DMS 273 treated with DMSO at 0.1 percent for 48 hours (cell line): ENCODE measurements at regions not wholly inside any gene's neighbourhood (a gene's known extent, or its start where the extent isn't known, plus 50 kb on each side); places are given as distances from the start of the nearest gene placed in this dataset.

Source experiments
- DNase-seq: peaks from one replicate; lab custom pipeline; 2025; lab: John Stamatoyannopoulos, UW

DNA sequence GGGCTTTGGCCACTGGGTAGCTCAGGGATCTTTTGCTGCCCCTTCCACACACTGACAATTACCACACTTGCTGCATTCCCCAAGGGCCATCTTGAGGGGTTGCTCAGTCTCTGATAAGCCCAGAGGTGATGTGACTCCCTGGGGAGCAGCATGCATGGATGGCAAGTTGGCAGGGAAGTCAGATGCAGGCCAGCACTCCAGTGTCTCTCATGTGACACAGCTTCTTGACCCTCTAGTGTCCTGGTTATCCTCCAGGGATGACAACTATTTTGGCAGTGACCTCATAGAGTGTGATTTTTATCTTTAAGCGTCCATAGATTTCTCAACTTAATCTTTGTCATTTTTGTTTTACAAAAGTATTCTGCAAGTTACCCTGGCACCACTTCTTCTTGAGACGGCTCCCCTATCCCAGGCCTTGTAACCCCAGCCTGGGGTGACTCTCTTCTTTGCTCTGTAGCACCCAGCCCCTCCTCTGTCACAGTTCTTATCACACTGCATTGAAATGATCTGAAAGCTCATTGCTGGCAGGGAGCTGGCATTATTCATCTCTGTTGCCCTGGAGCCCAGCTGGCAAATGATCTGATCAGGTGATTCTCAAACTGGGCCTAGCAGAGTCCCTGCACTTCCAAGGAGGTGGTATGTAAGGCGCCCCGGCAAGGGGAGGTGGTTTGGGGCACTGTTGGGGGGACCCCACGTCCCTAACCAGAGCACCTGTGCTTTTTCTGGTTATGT, 72.6 kb downstream of the TENT5C start:
- no peak for DNase-seq

DNA sequence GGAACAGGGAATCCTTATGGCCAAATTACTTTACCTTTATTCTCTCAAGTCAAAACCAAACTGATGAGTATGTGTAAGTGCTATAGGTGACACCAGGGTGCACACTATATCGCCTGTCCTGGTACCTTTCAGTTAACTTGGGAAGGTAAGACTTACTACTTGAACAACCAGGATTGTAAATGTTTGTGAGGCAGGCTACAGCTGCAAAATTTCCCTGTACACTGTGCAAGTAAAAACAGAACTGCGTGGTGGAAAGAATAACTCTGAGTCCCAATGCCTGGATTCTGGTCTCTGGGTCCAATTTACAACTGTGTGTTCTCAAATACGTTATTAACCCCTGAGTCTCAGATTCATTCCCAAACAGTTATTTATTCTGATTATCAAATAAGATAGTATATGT, 73.5 kb downstream of the TENT5C start:
- DNase-seq = no peak

DNA sequence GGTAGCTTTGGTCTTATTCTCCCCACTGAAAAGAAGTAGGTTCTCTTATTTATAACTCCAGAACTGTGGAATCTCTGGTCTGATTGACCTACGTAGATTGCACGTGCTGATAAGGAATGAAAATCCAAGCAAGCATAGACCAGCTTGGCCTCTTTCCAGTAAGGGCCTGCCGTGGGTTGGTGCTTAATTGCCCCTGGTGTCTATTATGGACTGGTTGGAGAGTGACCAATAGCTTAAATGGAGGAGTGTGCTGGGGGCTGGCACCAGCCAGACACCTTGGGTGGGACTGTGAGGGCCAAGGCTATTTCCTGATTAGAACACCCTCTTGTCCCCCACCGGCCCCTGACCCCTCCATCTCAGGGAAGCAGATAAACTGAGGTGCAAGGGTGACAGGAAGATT, 74.0 kb downstream of the TENT5C start:
- DNase-seq = no peak

DNA sequence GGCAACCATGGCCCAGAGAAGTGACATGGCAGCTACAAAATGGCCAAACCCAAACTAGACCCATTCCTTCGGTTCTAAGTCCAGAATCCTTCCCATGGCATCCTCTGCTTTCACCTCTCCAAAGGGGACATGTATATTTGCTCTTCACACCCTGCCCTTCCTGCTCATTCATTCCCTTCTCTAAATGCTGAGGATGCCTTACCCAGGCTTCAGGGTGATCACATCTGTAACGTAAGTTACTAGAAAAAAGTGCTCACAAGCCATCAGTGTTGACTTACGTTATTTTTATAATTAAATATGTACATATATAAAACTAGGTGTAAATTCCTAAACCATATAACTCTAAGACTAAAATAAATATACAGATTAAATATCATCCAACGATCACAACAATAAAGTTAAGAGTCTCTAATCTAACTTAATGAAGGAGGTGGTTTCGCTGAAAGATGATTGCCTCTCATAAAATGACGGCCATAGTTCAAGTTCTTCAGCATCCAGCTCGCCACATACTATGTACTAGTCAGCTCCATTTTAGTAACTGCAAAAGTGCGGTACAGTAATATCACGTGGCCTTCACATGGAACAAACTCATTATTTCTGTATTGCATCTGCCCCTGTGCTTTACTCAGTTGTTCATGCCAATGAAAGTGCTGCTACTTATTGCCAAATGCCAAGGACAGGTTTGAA, 74.6 kb downstream of the TENT5C start:
- no peak for DNase-seq

DNA sequence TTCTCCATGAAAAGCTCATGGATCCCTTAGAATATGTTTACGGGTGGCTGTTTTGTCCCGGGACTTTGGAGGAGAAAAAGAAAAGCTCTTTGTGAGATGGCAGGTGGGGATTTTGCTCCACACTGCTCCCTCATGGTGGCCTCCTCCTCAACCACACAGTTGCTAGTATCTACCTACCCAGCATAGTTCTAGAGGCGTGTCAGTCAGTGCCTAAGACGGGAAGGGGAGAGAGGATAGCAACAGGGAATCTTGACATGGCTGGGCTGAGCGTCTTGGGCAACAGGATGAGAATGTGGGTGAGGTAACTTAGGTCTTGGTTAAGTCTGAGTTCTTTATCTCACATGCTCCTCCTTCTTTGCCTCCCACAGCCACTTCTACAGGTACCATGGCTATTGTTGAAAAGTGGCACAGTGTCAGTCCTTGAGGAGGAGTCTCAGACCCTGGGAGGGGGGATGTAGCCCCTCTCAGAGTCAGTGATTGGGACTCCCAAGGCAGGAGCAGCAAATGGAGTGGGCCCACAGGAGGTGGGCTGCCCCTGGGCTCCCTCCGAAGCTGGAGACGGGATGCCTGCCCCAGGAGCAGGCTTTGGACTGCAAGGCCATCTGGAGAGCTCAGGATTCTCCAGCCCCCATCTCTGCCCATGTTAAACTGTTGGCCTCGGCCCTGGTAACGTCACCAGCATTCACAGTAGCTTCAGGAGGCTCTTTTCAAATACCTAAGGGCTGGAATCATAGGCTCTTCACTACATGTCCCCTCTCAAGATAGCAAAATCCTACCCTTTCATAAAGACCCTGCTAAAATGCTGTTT, 75.4 kb downstream of the TENT5C start:
- no peak for DNase-seq

DNA sequence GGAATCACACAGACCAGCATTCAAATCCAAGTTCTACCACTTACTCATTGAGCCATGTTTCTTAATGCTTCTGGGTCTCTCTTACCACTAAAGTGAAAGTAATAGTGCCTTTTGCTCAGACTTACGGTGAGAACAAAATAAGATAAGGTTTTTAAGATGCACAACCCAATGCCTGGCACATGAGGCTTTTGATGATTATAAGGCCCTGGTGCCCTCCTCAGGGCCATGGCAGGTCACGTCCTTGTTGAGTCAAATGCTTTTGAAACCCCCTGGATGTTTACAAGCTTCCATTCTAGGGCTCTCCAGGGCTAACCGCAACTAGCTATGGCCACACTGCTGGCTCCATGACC, 76.0 kb downstream of the TENT5C start:
- no peak for DNase-seq

DNA sequence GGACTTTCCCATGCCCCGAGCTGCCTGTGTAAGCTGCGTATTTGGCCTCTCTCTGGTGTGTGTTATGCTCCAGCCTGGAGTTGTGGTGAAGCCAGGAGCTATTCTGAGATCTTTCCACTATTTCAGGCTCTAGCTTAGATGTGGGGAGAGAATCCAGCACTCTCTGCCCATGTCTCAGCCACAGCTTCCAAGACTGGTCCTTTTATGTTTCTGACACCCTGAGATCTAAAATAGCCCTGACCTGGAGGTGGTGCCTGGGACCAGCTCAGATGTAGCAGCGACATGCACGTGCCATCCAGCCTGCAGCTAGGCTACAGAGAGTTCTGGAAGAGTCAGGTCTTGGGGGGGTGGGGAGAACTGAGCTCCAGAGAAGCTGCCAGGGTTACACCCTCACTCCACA, 76.5 kb downstream of the TENT5C start:
- DNase-seq = no peak

DNA sequence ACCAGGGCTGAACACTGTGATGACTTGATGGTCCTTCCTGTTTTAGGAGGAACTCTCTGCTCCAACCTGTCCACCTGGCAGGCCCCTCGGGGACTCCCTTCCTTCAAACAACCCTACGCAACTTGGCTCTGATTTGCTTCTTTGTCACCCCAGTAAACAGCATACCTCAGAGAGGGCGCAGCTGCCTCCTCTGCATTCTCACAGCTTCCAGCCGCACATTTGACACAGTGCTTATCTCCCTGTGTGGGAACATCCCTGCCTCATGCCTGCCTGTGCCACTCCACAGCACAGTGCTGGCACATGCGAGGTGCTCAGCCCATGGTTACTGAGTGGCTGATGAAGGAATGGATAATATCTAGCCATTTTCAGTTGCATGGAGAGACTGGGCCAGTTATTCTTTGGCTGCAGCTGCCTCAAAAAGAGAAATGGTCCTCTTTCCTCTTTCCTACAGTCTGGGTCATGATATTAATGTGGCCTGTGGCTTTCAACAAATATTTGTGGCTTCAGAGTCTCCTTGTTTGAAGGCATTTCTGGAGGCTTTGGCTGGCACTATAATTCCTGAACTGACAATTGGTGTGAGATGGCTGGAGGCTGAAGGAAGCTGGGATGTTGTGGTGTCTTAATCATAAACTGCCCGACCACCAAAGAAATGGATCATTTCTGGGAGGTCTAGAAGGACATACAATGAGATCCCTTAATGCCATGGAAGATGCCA, 77.9 kb downstream of the TENT5C start:
- no peak for DNase-seq

DNA sequence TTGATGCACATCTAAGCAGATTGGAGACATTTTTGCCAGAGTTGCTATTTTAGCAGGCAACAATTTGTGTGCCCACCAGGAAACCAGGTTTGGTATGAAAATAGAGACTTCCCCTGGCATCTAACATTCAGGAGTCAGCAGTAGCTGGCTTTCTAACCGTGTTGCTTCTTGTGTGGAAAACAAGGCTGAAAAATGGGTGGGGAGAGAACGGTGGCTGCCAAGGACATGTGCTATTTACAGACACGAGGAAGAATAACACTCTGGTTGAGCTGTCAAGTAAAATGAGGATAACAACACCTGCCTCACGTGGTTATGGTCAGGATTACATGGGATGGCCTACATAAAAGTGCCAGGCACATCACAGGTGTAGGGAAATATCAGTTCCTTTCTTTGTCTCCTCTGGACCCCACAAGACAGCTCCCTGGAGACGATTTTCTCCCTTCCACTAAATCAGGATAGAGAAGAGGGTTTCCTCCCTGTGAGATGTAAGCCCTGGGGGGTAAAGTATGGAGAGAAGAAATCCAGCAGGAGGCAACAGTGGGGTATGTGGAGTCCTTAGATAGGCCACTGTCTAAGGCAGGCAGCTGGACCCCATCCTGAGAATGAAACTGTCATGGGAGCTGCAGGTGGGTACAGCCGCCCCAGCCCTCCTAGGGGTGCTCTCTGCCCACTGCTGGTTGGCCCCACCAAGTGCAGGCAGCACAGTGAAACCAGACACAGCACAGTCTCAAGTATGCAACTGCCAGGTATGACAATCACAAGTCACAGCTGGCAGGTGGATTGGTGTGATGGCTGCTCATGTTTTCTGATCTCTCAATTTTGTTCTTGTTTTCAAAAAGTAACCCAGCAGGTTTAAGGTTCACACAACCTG, 80.3 kb downstream of the TENT5C start:
- no peak for DNase-seq

DNA sequence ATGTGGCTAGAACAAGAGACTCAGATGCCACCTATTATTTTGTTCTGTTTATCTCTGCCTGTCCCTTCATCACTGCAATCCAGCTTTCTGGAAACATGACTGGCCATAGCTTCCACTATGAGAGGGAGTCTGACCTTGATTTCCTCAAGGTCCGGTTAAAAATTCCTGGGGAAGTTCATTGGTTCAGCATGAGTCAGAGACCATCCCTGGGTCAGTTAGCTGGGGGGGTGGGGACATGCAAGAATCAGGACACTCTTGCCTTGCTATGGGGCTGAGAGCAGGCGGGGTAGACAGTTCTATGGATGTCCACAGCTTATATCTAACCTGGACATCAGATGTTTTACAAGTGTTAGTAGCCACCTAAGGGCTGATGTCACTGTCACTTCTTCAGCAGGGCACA, 81.1 kb downstream of the TENT5C start:
- DNase-seq = no peak

DNA sequence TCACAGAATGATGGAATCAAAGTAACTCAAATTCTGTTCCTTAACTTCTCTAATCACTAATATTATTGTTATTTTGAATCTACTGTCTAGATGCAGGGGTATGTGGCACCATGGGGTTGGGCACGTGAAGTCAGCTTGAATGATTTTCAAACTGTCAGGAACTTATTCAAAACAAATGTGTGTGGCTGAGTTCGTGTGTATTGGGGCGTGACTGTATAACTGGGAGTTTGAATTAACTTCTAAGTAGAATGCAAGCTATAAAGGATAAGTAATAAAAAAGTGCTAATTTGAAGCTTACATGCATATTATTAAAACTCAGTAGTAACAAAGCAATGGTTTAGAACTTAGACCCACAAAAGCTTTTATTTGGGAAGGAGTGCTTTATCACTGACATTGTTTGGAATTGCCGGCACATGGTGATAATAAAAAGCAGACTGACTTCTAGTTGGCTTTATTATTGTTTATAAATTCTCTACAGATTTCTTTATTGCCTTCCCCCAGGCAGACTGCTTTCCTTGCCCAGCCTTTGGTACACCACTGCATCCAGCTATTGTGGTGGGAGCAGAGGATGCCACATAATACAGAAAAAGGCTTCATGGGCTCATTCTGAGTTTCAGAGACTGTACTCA, 84.3 kb downstream of the TENT5C start:
- no peak for DNase-seq

DNA sequence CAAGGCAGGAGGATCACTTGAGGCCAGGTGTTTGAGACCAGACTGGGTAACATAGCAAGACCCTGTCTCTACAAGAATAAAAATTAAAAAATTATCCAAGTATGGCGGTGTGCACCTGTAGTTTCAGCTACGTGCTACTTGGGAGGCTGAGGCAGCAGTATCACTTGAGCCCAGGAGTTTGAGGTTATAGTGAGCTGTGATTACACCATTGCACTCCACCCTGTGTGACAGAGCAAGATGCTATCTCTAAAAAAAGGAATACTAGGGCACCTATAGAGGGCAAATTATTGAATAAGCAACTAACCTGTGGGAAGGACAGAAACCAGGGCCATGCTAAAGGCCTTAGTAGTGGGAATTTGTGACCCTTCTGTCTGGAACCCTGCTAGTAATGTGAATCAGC, 86.1 kb downstream of the TENT5C start:
- DNase-seq = no peak

DNA sequence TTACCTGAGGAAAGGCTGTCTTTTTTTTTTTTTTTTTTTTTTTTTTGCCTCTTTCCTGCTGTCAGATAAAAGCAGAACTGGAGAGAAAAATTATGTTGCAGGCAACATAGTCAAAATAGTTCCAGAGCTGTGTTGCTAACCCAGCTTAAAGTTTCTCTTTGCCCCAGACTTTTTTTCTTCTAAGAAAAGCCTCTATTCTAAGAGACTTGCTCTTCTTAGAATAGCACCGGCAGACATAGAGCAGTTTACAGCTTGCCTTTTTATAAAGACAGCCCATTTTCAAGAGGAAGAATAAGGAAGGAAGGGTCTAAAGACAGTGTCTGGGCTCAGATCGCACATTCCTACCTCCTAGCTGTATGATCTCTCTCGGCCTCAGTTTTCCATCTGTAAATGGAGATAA, 88.7 kb downstream of the TENT5C start:
- DNase-seq = no peak

DNA sequence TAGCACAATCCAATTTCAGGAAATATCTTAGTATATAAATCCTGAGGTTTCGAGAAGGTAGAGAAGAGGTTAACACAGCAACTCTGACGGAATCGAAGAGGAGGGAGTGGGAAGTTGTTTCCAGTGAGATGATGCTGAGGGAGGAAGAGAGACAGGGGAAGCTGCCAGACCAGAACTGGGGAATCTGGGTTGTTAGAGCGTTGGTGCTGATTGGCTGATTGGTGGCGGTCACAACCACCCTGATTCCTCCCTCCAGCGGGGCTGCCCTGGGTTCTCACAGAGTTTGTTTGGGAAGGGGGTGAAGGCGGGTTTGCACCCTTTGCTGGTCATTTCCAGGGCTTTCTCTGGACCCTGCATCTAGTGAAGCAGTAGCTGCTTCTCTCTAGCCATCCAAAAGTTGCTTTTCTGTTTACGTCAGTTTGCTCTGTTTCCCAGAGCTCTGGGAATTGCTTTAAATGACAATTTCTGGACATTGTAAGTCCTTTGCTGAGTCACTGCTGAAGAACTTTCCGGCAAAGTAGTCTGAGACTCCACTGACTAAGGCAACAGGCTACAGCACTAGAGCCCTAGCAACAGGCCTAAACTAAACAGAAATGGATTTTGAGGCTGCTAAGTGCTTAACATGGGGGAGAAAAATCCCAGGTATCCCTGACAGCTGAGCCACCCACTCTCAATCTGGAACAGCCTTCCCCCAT, 90.1 kb downstream of the TENT5C start:
- DNase-seq = no peak

DNA sequence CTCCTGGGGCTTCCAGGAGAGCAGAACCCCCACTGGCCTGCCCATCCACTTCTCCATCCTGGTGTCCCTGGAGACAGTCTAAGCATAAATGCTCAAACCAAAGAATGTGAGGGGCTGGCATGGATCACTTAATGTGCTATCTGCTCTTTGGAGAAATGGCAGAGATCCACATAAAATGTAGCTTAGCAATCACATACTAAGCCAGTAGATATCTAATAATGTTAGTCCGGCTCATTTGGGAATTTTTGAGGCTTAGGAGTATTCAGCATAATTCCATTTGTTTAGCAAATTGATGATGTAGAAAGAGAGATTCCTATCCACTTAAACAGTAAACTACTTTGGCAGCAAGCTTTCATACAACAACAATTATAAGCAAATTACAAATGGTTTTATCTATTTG, 90.7 kb downstream of the TENT5C start:
- no peak for DNase-seq

DNA sequence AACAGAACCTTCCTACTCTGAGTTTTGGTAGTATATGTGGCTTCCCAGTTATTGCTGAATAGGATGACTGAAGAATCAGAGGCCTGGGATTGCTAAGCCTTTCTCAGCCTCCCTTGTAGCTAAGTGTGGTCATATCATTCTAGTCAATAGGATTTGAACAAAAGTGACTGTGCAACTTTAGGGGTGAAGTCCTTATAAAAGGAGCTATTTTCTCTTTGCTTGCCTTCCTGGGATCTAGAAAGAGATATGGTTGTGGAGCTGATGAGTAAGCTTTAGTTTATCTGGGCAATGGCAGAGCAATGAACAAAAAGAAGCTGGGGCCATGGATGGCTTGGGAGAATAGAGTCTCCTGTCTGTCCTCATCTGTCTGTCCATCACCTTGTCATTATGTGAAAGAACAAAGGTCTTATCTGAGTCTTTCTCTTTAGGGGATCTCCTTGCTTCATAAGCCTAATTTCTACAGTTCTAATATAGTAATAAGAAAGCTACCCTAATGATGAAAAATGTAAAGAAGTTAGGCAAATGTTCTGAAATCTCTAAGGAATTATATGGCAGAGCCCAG, 91.5 kb downstream of the TENT5C start:
- no peak for DNase-seq

DNA sequence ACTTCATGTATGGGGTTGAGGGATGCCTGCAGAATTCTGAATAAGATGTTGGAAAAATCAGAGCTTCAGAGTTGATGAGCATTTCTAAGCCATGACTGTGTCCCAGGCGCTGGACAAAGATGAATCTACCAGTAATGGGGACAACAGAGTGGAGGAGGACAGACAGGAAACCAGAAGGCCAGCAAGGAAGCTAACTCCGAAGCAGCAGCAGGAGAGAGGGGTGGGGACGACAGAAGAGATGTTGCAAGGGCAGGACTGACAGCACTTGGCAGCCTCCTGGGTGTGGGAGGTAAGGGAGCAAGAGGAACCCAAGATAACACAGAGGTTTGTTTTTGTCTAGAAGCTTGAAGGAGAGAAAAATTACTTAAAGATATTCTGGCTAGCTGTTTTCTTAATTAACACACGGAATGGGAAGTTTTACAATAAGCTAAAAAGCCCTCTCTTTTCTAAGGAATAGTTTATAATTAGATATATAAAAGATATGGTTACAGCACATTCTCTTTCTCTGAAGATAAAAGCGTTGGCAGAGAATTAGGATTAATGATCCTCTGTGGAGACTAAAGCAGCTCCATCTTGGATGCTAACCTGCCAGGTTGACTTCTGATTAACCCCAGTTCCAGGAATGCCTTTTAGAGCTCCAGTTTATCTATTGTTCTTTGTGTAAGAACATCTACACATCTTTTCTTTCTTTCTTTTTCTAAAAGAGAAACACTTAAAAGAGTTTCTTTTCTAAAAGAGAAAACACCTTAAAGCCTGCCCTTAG, 92.7 kb downstream of the TENT5C start:
- DNase-seq = no peak

DNA sequence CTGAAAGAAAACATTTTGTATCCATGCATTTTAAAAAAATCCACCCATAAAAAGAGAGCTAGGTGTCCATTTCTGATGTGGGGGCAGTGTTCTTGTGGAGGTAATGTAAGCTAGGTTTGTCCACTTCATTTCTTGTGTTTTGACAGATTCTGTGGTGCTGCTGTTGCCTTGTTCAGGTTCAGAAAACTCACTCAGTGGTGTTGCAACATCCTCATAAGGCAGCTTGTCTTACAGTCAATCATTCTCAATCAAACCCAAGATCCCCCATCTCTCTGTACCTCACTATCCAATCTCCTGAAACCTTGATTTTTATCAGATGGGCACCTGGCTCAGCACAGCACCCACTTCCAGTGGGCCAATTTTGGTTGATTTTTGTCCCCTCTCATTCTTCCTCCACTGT, 94.1 kb downstream of the TENT5C start:
- DNase-seq = no peak

DNA sequence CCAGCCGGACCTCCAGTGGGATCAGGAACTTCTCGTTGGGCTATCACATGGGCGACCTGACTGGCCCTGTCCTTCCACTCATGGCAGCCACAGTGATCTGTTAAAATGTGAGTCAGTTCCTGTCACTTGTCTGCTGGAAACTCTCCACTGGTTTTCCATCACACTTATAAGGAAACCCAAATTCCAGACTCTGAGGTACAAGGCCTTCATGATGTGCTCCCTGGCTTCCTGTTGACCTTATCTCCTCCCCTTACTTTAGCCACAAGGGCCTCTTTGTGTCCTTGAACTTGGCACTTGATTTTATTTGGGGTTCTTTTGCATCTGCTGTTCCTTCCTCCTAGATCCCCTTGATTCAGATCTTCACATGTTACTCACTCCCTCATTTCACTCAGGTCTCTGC, 96.8 kb downstream of the TENT5C start:
- DNase-seq = no peak
